Adrenal gland (tissue), 5 donors: ENCODE measurements at regions not wholly inside any gene's neighbourhood (a gene's known extent, or its start where the extent isn't known, plus 50 kb on each side); places are given as distances from the start of the nearest gene placed in this dataset.

Experiments
- POLR2A ChIP-seq, 2 donors: fragments of 450-650 bp; IDR thresholded peaks; one replicate each; pipeline ENCODE4 v1.6.1; 2017; ENCODE audit warnings: antibody characterized with exemption in 2 of 2, mild to moderate bottlenecking in 2 of 2, moderate library complexity in 1 of 2
- TF ChIP-seq, protein P1 (sequence below), 6 experiments: fragments of 450-650 bp in 4 of 6; fragments of 200-600 bp in 2 of 6; sonication (generic) in 1 of 6; IDR thresholded peaks; 1 replicate in 5 of 6; 2 replicates in 1 of 6; pipeline versions ENCODE4 v1.5.1 to v1.8.0; 2016 to 2021; ENCODE audit warnings: antibody characterized with exemption in 6 of 6, mild to moderate bottlenecking in 2 of 6, moderate library complexity in 1 of 6
- donor health status: DM: no; HTN: no; CAD: no.

DNA sequence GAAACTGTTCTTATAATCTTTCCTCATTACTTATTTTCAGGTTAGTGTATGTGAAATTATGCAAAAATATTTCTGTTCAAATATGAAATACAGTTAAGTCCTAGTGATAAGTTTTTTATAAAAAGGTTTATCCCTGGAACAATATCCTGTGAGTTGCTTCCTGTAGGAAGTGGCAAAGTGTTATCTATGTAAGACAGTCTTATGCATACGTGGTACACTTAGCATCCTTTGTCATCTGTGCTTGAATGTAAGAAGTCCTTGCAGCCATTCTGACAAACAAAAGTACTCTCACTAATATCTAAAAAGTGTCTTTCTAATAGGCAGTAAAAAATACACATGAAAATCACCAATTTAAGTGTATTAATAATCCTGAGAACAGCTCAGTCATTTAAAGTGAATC, 372.5 kb upstream of the BCHE start:
- TF ChIP-seq, protein P1, sequence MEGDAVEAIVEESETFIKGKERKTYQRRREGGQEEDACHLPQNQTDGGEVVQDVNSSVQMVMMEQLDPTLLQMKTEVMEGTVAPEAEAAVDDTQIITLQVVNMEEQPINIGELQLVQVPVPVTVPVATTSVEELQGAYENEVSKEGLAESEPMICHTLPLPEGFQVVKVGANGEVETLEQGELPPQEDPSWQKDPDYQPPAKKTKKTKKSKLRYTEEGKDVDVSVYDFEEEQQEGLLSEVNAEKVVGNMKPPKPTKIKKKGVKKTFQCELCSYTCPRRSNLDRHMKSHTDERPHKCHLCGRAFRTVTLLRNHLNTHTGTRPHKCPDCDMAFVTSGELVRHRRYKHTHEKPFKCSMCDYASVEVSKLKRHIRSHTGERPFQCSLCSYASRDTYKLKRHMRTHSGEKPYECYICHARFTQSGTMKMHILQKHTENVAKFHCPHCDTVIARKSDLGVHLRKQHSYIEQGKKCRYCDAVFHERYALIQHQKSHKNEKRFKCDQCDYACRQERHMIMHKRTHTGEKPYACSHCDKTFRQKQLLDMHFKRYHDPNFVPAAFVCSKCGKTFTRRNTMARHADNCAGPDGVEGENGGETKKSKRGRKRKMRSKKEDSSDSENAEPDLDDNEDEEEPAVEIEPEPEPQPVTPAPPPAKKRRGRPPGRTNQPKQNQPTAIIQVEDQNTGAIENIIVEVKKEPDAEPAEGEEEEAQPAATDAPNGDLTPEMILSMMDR (IDR thresholded peaks at IDR 0.05), result no peak
- TF ChIP-seq POLR2A (IDR thresholded peaks at IDR 0.05), result no peak
